ENCODE measurements at regions not wholly inside any gene's neighbourhood (a gene's known extent, or its start where the extent isn't known, plus 50 kb on each side); places are given as distances from the start of the nearest gene placed in this dataset.

- TF ChIP-seq, protein P1, sequence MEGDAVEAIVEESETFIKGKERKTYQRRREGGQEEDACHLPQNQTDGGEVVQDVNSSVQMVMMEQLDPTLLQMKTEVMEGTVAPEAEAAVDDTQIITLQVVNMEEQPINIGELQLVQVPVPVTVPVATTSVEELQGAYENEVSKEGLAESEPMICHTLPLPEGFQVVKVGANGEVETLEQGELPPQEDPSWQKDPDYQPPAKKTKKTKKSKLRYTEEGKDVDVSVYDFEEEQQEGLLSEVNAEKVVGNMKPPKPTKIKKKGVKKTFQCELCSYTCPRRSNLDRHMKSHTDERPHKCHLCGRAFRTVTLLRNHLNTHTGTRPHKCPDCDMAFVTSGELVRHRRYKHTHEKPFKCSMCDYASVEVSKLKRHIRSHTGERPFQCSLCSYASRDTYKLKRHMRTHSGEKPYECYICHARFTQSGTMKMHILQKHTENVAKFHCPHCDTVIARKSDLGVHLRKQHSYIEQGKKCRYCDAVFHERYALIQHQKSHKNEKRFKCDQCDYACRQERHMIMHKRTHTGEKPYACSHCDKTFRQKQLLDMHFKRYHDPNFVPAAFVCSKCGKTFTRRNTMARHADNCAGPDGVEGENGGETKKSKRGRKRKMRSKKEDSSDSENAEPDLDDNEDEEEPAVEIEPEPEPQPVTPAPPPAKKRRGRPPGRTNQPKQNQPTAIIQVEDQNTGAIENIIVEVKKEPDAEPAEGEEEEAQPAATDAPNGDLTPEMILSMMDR (conservative IDR thresholded peaks at IDR 0.05; ENCODE audit: low read length), result no peak
- TF ChIP-seq EZH2phosphoT487 (IDR thresholded peaks at IDR 0.05; ENCODE audit: borderline replicate concordance), result no peak
Observed at GRCh38 chr14:22472466-22472865, 116.6 kb downstream of the DAD1 start.

Data from Loucy (cell line).